Mammary epithelial cell (primary cell): ENCODE measurements at regions not wholly inside any gene's neighbourhood (a gene's known extent, or its start where the extent isn't known, plus 50 kb on each side); places are given as distances from the start of the nearest gene placed in this dataset.

Experiments
- EZH2 ChIP-seq: IDR thresholded peaks from 2 replicates; pipeline ENCODE4 v1.6.1; 2012; ENCODE audit warnings: low read length, inconsistent platforms, borderline replicate concordance
- TF ChIP-seq, protein P1 (sequence below), 2 donors: IDR thresholded peaks in 1 of 2; conservative IDR thresholded peaks in 1 of 2; 2 replicates each; pipeline ENCODE4 v1.5.1; 2011 to 2012; ENCODE audit warnings: inconsistent platforms in 2 of 2, low read length in 2 of 2, mild to moderate bottlenecking in 2 of 2, control low read depth in 1 of 2, low read depth in 1 of 2; ENCODE audit not compliant: insufficient read depth in 1 of 2; ENCODE audit errors: extremely low read depth in 1 of 2

DNA sequence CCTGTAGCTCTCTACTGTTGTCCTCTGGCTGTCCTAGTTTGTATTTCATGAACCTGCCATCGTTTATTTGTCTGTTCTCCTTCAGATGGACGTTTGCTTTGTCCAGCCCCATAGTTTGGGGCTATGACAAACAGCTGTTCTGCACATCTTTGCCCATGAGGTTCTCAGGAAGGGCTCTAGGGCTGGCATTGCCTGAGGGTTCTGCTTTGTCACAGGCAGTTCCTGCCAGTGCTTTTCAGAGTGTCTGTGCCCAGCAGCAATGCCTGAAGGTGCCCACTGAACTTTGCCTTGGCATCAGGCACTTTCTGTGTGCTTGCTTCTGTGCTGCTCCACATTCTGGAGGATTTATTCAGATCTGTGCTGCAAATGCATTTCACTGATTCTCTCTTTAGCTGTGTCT, 361.3 kb downstream of the TMEM121 start:
- no peak for TF ChIP-seq EZH2
- TF ChIP-seq, protein P1, sequence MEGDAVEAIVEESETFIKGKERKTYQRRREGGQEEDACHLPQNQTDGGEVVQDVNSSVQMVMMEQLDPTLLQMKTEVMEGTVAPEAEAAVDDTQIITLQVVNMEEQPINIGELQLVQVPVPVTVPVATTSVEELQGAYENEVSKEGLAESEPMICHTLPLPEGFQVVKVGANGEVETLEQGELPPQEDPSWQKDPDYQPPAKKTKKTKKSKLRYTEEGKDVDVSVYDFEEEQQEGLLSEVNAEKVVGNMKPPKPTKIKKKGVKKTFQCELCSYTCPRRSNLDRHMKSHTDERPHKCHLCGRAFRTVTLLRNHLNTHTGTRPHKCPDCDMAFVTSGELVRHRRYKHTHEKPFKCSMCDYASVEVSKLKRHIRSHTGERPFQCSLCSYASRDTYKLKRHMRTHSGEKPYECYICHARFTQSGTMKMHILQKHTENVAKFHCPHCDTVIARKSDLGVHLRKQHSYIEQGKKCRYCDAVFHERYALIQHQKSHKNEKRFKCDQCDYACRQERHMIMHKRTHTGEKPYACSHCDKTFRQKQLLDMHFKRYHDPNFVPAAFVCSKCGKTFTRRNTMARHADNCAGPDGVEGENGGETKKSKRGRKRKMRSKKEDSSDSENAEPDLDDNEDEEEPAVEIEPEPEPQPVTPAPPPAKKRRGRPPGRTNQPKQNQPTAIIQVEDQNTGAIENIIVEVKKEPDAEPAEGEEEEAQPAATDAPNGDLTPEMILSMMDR (conservative IDR thresholded peaks at IDR 0.05 in 1 of 2, IDR thresholded peaks at IDR 0.05 in 1 of 2; ENCODE audit: extremely low read depth in 1 of 2, insufficient read depth in 1 of 2, low read depth in 1 of 2, low read length in 2 of 2), result no peak
